ENCODE measurements at regions not wholly inside any gene's neighbourhood (a gene's known extent, or its start where the extent isn't known, plus 50 kb on each side); places are given as distances from the start of the nearest gene placed in this dataset.

GRCh38 chr4:35939751-35940150 lies 304.6 kb downstream of the ARAP2 start:
- TF ChIP-seq POLR2A (IDR thresholded peaks at IDR 0.05; ENCODE audit: control extremely low read depth in 1 of 2, low read depth in 2 of 2, low read length in 2 of 2) (no peak), CTCF (IDR thresholded peaks at IDR 0.05; ENCODE audit: control extremely low read depth in 1 of 3, insufficient read depth in 1 of 3, low read depth in 1 of 3, low read length in 3 of 3) (no peak), HDAC2 (IDR thresholded peaks at IDR 0.05; ENCODE audit: borderline replicate concordance in 1 of 2, low read depth in 2 of 2, low read length in 2 of 2) (no peak)
